GM12875 (cell line): ENCODE measurements at regions not wholly inside any gene's neighbourhood (a gene's known extent, or its start where the extent isn't known, plus 50 kb on each side); places are given as distances from the start of the nearest gene placed in this dataset.

ENCODE experiments used
- H3K4me3 ChIP-seq: one replicate; pipeline ENCODE4 v1.5.1; 2011; ENCODE audit warnings: low read depth, low read length, control low read depth
- TF ChIP-seq, protein P1 (sequence below): IDR thresholded peaks from 2 replicates; pipeline ENCODE4 v1.5.1; 2011; ENCODE audit warnings: low read depth, mild to moderate bottlenecking, control low read depth, inconsistent platforms, low read length, moderate library complexity, borderline replicate concordance; ENCODE audit not compliant: insufficient read depth

DNA sequence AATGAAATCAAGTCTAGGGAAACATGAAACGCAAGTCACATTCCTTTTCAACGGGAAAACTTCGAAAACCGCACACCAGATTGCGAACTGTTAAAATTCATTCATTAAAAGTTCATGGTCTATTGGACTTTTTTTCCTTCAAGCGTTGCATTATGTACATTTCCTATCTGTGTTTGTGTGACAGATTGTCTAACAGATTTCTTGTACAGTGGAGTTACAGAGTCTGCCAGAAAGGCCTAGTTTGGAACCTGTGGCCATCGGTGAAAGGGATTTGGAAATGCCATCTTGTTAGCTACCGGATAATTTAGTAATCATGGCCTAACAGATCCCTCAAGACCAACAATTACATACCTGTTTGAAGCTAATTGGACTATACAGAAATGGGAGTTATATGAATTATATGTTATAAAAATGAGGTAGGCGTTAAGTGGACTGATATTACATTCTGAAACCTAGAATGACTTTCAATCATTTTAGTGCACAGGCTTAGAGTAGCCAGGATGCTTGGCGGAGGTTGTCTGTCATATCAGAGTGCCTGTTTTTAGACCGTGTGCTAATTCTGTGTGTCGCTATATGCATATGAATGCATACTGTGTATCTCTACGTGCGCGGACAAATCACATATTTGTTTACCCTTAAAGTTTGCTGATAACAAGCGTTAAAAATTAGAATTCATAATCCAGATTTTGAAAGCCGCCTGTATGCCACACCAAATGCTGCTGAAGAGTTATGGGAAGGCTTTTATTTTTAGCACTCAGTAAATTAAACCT lies 885.4 kb upstream of the RBFOX1 start:
- no peak overlapping the region for H3K4me3 ChIP-seq
- TF ChIP-seq, protein P1, sequence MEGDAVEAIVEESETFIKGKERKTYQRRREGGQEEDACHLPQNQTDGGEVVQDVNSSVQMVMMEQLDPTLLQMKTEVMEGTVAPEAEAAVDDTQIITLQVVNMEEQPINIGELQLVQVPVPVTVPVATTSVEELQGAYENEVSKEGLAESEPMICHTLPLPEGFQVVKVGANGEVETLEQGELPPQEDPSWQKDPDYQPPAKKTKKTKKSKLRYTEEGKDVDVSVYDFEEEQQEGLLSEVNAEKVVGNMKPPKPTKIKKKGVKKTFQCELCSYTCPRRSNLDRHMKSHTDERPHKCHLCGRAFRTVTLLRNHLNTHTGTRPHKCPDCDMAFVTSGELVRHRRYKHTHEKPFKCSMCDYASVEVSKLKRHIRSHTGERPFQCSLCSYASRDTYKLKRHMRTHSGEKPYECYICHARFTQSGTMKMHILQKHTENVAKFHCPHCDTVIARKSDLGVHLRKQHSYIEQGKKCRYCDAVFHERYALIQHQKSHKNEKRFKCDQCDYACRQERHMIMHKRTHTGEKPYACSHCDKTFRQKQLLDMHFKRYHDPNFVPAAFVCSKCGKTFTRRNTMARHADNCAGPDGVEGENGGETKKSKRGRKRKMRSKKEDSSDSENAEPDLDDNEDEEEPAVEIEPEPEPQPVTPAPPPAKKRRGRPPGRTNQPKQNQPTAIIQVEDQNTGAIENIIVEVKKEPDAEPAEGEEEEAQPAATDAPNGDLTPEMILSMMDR: no peak

DNA sequence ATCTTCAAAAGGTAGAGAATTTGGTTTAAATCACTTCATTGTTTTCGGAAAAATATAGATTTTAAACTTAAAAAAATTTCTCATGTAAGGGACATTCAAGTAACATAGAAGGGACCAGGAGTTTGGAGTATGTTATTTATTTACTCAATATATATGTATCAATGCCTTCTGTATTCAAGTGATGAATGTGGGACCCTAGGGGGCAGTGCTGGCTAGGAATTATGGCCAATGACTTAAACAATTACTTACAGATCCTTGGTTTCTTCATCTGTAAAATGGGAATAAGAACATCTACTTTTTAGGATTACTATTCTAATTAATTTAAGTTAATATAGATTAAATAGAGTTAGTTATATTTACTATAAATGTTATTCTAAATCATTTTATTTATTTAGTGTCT lies 886.3 kb upstream of the RBFOX1 start:
- TF ChIP-seq, protein P1: no peak
- H3K4me3 ChIP-seq: no peak overlapping the region

DNA sequence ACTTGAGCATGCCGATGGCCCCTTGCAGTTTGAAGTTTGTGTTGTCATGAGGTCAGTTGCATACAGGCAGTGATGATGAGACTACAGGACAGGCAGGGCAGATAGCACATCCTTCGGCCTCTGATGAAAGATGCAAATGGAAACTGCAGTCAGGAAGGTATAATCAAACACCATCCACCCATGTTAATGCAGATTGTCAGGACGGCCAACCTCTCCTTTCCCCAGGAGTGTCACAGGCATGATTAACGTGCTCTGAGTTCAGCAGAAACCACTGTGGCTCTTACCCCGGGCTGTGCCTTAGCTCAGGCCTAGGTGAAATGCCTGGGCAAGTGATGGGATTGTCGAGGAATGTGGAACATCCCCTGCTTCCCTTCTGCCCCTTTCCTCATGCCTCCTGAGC lies 893.5 kb upstream of the RBFOX1 start:
- TF ChIP-seq, protein P1: no peak
- no peak overlapping the region for H3K4me3 ChIP-seq

DNA sequence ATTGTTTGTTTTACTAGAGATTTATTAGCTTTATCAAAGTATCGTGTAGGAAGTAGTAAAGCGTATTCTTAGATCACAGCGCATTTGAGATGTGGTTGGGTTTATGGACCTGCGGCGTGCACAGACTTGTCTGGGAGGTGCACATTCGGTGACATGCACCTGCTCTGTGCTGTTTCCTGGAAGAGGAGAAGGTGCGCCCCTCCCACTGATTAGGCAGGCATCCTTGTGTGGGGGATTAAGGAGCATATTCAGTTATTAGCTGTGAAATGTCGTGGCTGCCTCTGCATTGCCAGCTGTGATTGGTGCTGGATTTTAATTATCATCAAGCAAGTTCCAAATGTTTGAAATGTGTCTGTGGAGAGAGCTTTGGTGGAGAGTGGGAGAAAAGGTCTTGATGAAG lies 903.8 kb upstream of the RBFOX1 start:
- TF ChIP-seq, protein P1: no peak
- H3K4me3 ChIP-seq: no peak overlapping the region

DNA sequence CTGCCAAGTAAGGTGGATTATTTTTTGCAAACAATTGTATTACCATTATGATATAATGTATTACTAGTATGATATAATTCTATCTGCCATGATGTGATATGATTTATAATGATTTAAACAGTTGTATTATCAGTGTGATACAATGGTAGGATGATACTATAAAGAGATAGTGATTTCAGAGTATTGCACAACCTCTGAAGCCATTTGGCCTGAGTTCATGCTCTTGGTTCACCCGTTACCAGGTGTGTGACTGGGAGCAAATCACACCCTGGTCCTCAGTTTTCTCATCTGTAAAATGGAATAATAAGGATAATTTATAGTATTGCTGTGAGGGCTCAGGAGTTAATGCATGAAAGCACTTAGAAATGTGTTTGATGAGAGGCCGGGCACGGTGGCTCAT lies 905.0 kb upstream of the RBFOX1 start:
- no peak overlapping the region for H3K4me3 ChIP-seq
- TF ChIP-seq, protein P1: no peak

DNA sequence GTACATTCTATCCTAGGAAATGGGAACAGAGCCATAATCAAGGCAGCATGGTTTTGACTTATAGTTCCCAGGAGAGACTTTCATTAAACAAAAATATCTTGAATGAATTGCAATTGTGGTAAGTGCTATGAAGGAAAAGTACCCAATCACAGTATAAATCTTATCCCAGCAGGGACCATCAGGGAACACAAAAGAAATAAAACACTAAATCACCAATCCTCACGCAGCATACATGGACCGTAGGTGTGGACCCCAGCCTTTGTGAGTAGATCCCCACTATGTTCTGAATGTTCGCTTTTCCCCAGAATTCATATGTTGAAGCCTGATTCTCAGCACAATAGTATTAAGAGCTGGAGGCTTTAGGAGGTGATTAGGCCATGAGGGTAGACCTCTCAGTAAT lies 925.0 kb upstream of the RBFOX1 start:
- TF ChIP-seq, protein P1: no peak
- H3K4me3 ChIP-seq: no peak overlapping the region

DNA sequence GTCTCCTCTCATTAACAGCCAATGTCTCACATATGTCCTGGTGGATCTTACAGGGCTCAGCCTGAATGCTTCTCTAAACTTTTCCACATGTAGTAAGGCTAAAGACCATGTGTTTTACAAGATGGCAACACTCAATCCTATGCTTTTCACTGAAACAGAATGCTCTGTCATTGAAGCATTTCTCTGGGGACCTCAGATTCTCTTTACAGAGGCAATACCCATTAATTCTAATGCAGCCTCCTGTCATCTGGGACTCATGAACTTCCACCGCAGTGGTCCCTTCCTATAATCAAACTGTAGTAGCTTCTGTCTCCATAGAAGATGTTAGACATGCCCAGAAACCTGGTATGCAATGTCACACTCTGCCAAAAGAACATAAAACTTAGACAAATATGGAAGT lies 926.6 kb upstream of the RBFOX1 start:
- no peak overlapping the region for H3K4me3 ChIP-seq
- TF ChIP-seq, protein P1: no peak
